Stimulated activated CD4-positive, alpha-beta T cell treated with anti-CD3 and anti-CD28 coated beads, Interleukin-4, amount 100 ng/mL, for 4 hours (primary cell): ENCODE measurements at regions not wholly inside any gene's neighbourhood (a gene's known extent, or its start where the extent isn't known, plus 50 kb on each side); places are given as distances from the start of the nearest gene placed in this dataset.
A peak's percentile ranks its signal among the peaks of the same experiment; 100 is the strongest.
"Not testable (repeated sequence)": the region's sequence is repeated elsewhere in the genome, so short reads cannot be mapped to it uniquely, and the experiment has no call there.

ENCODE experiments used
- DNase-seq, 2 experiments: peaks; one replicate each; pipeline ENCODE4 v3.0.0-alpha.2; 2020

DNA sequence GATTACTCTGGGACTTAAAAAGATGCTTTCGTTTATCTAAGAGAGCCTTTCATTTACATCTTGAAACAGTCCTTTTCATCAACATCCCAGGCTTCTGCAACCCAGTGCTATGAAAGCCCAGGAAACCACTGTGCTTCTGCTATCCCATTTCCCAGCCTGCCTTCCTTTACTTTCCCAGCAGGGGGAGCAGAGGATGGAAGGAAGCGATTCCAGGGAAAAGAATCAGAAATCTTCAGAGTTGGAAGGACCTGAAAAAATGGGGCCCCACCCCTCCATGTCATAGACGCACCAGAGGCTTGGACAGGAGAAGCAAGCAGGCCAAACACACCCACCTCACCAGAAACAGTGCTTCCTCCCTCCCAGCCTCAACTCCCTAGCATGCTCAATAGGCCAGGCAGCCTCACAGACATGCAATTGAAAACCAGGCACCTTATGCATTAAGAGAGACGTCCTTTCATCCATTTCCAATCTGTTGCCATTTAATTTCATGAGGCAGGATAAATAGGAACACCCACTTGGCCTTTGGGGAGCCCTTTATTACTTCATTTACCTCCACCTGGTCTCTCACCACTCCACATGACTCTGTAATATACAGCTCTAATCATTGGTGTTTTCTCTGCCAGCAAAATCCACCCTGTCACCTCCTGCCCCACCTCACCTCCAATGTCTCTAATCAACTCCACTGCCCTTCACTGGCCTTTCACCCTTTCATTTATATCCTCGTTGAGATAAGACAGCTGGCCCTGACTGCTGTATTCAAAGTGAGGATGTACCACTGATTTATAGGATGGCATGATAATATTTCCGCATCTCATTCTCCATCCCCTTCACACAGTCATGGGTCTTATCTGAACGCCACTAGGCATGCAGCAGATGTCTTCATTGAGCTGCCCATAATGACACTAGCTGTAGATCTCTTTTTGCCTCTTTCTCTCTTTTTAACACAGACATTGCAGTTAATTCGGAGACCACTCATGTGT lies 583.9 kb downstream of the NTRK3 start:
- no peak for DNase-seq

DNA sequence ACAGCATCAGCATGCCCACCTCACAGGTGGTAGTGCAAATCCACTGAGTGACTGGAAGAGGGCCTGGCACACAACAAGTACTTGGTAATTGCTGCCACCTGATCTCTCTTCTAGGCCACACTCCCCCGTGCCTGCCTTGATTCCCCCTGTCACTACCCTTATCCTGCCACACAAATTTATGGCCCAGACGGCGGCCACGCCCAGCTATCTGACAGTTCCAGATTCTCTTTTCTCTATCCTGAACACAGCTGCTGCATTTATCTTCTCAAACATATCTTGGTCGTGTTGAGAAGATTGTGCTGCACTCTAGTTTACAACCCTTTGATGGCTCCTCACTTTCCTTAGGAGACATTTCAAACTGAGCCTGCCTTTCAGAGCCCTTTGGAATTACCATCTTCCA lies 585.2 kb downstream of the NTRK3 start:
- DNase-seq = no peak

GRCh38 chr15:87669846-87670245 lies 586.7 kb downstream of the NTRK3 start:
- no peak for DNase-seq

GRCh38 chr15:87668768-87669564 lies 587.6 kb downstream of the NTRK3 start:
- not testable (repeated sequence) for DNase-seq

GRCh38 chr15:87667643-87668042 lies 588.9 kb downstream of the NTRK3 start:
- DNase-seq = no peak

DNA sequence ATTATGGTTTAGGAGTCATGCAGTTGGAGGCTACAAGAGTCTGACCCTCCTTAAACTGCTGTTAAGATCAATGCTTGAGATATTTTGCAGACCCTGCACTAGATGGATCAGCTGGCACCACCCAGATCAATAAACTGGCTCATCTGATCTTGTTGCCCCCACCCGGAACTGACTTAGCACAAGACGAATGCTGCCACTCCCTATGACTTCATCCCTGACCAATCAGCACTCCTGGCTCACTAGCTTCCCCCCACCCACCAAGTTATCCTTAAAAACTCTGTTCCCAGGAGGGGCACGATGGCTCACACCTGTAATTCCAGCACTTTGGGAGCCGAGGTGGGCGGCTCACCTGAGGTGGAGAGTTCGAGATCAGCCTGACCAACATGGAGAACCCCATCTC lies 594.0 kb downstream of the NTRK3 start:
- DNase-seq = no peak

DNA sequence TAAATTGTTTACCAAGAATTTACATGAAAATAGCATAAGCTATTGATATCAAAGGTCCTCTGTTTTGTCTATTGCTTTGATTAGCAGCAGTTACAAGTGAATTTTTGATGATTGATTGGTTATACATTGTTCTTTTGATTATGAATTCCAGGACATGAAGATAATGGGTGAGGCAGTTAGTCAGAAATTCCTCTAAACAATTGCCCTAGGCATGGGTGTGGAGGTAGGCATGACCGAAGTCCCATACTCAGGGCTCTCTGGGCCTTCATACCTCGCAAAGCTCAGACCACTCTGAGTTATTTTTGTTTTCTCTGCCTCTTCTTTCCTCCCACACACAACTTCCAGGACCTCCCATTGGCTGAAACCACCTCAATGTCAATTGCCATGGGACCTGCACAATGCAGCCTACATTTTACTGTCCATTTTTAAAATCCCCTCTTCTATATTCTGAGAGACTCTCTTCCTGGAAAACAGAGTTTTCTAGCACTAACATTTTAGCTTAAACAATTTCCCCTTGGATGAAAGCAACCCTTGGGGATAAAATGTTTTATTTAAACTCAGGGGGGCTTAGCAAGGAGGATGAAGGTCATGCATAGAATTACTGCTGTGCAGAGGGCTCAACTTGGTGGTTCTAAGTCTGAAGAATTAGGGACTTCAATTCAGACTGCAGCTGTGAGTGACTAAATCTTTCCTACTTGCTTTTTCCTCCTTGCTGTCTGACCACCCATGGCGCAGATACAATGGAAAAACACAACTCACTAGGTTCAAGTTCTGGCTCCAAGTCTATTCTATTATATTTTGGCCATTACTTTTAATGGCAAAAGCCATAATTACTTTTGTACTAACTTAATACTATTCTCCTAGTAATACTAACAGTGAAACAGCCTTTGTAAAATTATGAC lies 594.8 kb downstream of the NTRK3 start:
- no peak for DNase-seq

DNA sequence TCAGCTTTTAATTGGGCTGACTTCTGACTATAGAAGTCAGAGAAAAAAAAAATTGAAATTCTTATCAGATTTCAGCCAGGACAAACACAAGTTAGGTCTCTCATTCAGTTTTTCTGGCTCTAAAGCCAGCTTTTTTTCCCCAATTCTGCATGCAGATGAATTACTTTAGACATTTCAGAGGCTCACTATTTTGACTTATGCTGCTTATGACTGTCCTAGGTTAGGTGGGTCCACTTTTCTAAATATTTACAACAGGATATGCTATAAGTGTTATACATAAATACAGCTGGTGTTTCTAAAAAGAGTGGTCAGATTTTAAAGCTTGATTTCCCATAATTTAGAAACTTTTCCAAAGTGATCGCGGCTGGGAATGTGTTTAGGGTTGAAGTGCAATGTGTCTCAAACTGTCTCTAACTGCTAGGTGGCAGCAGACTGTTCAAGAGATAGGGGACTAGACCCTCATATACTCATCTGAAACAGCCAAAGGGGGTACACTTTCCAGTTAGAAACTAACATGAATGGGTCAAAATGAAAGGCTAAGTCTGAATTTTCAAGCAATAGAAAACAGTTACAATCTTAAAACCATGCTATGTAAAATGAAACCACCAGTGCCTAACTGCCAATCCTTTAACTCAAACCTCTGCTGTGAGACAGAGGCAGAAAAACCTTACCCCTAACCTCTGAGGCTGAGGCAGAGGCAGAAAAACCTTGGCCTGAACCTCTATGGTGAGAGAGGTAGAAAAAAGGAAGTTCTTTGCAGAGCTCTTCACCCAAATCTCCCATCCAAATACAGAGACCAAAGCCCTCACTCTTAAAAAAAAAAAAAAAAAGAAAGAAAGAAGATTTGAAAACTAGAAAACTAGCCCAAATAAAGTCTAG lies 596.0 kb downstream of the NTRK3 start:
- DNase-seq = no peak

DNA sequence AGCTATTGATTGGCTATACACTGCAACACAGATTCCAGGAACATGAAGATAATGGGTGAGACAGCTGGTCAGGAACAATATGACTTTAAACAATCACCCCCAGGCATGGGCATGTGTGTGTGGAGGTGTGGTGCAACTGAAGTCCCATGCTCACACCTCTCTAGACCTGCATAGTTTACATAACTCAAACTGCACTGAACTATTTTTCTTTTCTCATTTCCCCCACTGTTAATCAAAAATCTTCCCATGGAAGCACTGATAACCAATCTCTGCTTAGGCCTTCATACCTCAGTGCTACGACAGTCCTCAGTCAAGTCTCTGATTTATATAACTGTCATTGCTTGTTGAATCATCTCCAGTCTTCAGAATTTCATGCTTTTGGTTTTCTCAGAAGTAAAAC lies 600.2 kb downstream of the NTRK3 start:
- no peak for DNase-seq

- DNase-seq = no peak
Observed at GRCh38 chr15:87653646-87654045, 602.9 kb downstream of the NTRK3 start.

- no peak for DNase-seq
Observed at GRCh38 chr15:87649175-87649574, 607.4 kb downstream of the NTRK3 start.

DNA sequence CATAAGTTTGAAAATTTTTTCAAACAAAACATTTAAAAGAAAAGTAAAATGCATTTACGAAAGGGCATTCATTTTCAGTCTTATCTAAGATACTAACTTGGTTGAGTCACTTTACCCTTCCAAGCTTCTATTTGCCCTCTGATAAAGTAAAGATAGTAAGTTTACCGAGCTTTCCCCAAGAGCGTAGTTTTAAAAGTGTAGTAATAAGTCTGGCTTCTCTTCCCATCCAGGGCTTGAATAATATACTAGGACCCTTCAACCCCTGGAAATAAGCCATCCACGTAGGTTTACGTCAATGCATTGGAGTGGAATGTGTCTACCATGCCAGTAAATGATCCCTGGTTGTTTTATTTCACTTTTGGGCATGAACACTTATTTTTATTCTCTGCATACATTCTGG lies 608.3 kb downstream of the NTRK3 start:
- DNase-seq = no peak

DNA sequence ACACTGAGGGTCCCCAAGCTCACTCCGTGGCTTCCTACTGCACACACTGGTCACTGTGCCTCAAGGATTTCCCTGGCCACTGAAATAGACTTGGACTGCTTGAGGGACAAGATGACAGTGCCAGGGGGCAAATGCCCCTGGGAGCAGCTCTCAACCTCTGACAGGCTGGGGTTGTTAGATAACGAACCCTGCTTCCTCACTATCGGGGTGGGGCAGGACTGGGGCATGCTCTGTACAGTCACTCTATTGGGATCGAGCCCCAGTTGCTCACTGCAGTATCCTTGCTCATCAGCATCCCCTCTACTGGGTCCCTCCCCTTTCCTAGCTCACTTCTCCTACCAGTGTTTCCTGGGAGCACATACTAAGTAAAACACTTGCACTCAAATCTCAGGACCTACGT lies 610.8 kb downstream of the NTRK3 start:
- DNase-seq = no peak

DNA sequence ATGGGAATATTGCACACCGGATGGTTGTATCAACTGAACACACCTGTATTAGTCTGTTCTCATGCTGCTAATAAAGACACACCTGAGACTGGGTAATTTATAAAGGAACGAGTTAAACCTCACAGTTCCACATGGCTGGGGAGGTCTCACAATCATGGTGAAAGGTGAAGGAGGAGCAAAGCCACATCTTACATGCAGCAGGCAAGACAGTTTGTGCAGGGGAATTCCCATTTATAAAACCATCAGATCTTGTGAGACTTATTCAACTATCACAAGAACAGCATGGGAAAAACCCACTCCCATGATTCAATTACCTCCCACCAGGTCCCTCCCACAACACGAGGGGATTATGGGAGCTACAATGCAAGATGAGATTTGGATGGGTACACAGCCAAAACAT lies 613.5 kb downstream of the NTRK3 start:
- DNase-seq = peak in 1 of 2 experiments; percentile 31

- no peak for DNase-seq
Observed at GRCh38 chr15:87639305-87640011, 617.1 kb downstream of the NTRK3 start.

GRCh38 chr15:87638554-87639083 lies 617.9 kb downstream of the NTRK3 start:
- no peak for DNase-seq

DNA sequence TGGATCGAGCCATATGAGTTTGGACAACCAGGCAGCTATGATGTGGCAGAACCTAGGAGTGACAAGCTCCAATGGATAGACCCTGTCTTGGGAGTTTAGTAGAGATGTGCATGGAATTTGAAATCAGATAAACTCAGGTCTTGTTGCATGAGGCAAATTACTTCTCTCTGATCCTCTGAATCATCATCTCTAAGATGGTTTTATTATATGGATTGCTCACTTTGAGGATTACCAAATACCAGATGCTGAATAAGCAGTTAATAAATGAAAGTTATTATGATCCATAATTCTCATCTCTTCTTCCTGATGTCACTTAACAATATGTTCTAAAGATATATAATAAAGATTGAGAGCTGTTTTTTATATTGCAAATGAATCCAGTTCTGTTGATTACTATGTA lies 622.2 kb downstream of the NTRK3 start:
- DNase-seq = no peak

GRCh38 chr15:87633525-87633924 lies 623.0 kb downstream of the NTRK3 start:
- DNase-seq = no peak

DNA sequence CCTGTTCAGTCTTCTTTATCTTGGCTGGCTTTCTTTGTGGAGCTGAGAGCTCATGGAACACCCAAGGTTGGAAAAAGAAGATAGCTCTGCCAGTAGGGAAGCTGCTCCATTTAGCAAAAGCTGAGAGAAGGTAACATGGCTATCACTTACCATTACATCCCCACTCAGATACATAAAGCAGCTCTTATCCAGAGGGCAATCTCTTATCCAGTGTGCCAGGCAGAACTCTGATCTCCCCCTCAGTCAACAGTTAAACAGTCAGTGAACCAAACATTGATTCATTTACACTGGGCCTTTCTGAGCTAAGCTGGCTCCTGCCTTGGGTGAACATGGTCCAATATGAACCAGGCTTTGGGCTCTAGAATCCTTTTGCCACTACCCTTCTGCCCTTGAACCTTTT lies 624.2 kb downstream of the NTRK3 start:
- no peak for DNase-seq

DNA sequence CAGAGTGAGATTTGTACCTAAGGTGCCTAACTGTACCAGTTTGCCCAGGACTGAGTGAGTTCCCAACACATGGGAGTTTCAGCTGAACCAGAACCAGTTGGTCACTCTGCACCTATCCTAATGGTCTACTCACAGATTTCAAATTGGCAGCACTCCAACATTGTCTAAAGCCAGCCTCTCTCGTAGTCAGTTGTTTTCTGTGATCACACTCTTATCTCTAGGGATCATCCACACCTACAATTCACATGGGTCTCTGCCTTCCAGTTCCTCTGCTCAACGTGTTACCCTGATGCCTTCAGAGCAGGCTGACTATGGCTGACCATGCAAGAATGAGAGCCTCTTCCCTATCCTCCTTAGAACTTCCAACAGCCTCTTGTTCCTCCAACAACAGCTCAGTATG lies 624.8 kb downstream of the NTRK3 start:
- no peak for DNase-seq

- DNase-seq = no peak
Observed at GRCh38 chr15:87631093-87631492, 625.4 kb downstream of the NTRK3 start.
